AG09319 (cell line): ENCODE measurements at regions not wholly inside any gene's neighbourhood (a gene's known extent, or its start where the extent isn't known, plus 50 kb on each side); places are given as distances from the start of the nearest gene placed in this dataset.

Experiments
- DNase-seq: peaks from one replicate; pipeline ENCODE4 v3.0.0-alpha.2; 2010; ENCODE audit warnings: low read depth; ENCODE audit errors: extremely low read depth
- TF ChIP-seq, protein P1 (sequence below): IDR thresholded peaks from 2 replicates; pipeline ENCODE4 v1.5.1; 2011; ENCODE audit warnings: low read depth, mild to moderate bottlenecking, inconsistent platforms, low read length, moderate library complexity

DNA sequence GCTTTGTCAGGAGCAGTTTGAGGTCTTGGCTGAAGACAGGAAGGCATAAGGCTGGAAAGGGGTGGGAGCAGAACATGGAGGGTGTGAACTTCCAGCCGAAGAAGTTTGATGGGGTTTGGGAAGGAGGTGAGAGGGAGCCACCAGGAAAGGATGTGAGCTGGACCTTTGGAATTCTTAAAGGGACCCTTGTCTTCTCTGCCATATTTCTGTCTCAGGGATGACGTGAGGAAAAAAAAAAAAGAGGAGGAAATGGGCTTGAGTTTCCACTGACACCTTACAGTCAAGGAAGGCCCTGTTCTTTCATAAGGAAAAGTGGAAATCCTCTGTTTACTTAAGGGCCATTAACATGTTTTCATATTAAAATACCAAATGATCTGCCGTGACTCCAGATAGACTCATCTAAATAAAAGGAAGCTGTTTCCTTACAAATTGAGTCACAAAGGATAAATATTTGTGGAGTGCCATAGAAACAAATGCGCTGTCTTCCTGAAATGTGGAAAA is 132.1 kb downstream of the PALM2AKAP2 start:
- DNase-seq = peak; percentile 56
- TF ChIP-seq, protein P1, sequence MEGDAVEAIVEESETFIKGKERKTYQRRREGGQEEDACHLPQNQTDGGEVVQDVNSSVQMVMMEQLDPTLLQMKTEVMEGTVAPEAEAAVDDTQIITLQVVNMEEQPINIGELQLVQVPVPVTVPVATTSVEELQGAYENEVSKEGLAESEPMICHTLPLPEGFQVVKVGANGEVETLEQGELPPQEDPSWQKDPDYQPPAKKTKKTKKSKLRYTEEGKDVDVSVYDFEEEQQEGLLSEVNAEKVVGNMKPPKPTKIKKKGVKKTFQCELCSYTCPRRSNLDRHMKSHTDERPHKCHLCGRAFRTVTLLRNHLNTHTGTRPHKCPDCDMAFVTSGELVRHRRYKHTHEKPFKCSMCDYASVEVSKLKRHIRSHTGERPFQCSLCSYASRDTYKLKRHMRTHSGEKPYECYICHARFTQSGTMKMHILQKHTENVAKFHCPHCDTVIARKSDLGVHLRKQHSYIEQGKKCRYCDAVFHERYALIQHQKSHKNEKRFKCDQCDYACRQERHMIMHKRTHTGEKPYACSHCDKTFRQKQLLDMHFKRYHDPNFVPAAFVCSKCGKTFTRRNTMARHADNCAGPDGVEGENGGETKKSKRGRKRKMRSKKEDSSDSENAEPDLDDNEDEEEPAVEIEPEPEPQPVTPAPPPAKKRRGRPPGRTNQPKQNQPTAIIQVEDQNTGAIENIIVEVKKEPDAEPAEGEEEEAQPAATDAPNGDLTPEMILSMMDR = no peak

DNA sequence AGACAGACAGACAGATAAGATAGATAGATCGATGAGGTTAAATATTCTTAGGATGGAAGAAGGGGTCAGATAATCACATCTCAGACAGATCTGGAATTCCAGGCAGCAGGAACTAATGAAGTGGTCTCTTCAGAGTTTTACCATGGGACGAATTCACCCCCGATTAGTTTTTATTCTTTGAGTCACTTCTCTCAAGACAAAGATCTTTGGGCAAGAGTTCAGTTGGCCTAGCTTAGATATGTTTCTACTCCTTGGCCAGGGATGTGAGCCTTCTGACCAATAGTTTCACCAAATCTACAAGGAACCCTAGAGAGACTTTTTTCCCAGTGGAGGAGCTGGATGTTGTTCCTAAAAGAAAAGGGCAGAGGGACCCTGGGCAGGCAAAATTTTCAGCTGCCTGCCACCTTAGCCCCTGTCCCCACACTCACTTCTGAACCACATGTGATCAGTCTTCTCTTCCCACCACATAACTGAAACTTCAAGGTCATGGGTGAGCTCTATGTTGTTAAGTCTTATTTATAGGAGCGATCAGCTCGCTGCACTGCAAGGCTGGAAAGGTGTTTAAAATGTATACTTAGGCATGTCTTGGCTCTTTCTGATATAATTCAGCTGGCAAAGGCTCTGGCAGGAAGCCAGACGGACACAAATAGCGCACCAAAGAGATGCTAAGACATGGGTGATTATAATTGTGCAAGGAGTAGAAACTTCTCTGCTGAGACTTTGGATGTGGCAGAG is 132.9 kb downstream of the PALM2AKAP2 start:
- no peak for DNase-seq
- TF ChIP-seq, protein P1 = no peak

DNA sequence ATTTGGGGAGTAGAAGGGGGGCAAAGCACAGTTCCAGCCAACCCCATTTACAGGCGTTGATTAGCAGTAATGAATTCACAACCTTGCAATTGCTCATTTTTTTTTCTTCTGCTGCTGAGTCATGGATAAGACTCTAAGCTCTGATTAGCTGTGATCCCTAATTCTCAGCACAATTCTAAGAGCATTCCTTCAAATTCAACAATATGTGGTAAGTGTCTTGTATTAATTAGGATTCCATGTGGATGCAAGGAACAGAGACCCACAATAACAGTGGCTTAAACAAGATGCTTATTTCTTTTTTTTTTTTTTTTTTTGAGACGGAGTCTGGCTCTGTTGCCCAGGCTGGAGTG is 133.4 kb downstream of the PALM2AKAP2 start:
- TF ChIP-seq, protein P1 = no peak

DNA sequence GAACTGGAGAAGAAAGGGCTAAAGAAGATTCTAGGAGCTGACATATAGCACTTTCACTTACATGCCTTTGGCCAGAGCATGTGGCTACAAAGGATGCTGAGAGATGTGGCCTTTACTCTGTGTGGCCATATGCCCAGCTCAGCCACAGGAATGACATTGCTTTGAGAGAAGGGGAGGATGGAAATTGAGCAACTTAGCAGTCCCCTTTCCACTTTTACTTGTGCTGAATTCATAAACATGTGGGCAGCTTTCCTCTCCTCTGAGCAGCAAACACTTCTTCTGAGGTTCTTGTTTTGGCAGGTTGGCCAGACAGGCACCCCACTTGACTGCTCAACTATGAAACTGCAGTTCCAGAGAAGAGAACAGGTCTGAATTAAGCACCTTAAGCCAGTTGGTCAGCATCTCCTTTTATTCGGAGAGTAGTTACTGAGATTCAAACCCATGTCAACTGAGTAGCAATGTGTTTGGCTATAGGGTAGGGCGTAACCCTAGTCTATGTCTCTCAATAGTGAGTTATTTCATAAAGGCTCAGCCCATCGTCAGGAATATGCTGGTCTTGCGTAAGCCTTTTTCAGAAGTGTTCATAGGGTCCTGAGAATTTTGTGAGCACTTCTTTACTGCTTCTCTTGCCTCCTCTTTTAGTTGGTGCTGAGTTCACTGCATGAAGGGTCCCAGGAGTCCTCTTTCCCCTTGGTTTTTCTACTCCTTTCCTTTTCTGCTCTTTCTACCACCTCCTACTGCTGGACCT is 134.5 kb downstream of the PALM2AKAP2 start:
- TF ChIP-seq, protein P1 = no peak
- peak; percentile 90 for DNase-seq

More for the DNA sequence above, 133.4 kb downstream of the PALM2AKAP2 start:
- DNase-seq = no peak

DNA sequence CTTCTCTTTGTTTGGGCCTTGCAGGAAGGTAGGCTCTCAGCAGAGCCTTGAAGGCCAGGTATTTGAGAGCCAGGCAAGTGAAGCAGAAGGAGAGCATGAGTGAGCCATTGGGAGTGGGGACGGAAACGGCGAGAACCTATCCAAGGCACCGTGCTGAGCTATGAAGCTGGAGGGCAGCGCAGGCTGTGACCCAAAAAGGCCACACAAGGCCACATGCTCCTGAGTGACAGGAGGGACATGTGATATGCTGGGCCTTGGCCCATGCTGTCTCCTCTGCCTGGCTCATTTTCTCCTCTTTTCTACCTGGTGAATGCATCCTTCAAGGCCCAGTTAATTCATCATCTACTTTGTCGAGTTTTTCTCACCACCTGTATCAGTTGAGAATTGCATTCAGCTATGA is 136.3 kb downstream of the PALM2AKAP2 start:
- TF ChIP-seq, protein P1 = no peak
- DNase-seq = no peak

DNA sequence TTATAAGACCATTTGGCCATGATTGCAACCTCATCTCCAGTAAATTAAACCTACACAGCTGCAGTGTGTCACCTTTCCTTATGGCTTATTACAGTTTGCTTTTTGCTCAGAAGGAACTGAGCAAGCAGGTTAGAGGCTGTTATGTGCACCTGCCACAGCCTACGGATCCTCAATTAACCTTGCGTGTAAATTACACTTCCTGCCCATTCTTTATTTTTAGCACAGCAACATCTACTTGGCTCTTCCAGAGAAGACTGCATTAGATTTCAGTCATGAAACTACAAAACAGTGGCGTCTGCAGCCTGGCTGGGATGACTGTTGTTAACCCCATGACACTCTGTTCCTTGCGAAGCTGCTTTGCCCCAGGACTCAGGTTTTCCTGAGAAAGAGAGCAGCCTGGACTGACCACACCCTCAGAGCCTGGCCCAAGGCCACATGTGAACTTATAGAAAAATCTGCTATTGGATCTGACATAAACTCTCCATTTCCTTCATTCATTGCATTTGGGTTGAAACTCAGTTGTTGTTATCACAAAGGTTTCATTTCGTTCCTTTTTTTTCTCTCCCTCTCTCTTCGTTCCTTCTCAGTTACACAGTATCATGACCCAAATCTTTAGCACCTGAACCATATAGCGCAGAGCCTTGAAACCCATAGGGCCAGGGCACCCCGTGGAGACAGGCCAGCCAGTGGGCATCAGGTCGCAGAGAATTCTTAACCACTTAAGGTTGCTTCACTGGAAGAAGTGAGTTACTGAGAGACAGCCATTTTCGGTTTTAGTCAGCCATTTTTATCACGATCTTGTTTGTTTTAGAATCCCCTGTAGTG is 138.6 kb downstream of the PALM2AKAP2 start:
- no peak for DNase-seq
- TF ChIP-seq, protein P1 = no peak
